HG02571 (cell line): ENCODE measurements at regions not wholly inside any gene's neighbourhood (a gene's known extent, or its start where the extent isn't known, plus 50 kb on each side); places are given as distances from the start of the nearest gene placed in this dataset.
"Not testable (repeated sequence)": the region's sequence is repeated elsewhere in the genome, so short reads cannot be mapped to it uniquely, and the experiment has no call there.

ENCODE experiments used
- ATAC-seq: cut with Tn5 transposase; IDR thresholded peaks from one replicate; pipeline ENCODE4 v1.9.1; 2021; ENCODE audit warnings: mild to moderate bottlenecking, moderate library complexity; ENCODE audit not compliant: unreplicated experiment

DNA sequence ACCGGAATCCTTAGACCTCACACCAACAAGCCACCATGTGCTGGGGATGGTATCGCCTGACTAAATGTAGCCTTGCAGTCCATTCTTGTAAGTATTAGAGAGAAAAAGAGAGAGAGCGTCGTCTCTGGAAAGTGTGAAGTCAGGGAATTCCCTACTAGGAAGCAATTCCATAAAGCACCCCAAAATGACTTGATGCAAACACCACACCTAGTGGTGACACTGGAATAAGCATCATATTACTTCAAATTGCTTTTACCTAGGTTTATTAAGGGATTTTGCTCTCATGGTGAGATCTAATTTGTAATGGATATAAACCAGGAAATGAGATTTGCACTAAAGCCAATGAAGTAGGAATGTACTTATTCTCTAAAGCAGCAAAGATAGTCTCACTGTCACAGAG is 111.4 kb upstream of the METTL9 start:
- ATAC-seq: not testable (repeated sequence)

DNA sequence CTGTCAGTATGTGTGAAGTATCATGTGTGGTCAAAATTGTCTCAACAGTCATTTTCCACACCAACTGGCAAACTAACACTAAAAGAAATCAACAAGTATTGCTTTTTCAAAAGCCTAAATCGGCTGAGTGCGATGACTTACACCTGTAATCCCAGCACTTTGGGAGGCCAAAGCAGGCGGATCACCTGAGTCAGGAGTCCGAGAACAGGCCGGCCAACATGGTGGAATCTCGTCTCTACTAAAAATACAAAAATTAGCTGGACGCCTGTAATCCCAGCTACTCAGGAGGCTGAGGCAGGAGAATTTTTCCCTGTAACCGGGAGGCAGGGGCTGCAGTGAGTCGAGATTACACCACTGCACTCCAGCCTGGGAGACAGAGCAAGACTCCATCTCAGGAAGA is 100.3 kb upstream of the METTL9 start:
- not testable (repeated sequence) for ATAC-seq

DNA sequence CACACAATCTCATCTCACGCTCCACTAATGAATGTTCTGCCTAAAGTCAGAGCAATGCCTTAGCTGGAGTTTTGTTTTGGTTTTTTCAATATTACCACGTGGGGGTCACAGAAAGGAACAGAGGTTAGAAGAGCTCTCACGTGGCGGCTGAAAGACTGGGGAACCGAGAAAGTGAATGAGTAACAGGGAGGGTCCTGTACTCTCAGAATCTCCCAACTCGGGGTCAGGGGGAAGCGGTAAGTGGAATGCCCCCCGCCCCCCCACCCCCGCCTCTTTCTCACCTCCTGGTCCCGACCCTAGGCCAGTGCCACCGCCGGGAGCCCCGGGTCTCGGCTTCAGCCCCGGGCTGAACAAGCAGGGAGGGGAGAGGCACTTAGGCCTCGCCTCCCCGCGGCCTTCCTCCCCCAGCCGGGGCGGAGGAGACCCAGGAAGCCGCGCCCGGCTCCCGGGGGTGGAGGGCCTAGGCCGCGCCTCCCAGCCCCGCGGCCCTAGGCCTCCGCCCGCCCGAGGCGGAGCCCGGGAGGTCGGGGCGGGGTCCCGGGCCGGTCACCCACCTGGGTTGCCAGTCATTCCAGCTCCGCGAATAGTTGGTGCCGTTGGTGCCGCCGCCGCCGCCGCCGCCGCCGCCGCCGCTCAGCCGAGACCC is 98.0 kb upstream of the METTL9 start:
- peak; percentile 47 for ATAC-seq

GRCh38 chr16:21501869-21502667 is 97.3 kb upstream of the METTL9 start:
- ATAC-seq: peak; percentile 73

DNA sequence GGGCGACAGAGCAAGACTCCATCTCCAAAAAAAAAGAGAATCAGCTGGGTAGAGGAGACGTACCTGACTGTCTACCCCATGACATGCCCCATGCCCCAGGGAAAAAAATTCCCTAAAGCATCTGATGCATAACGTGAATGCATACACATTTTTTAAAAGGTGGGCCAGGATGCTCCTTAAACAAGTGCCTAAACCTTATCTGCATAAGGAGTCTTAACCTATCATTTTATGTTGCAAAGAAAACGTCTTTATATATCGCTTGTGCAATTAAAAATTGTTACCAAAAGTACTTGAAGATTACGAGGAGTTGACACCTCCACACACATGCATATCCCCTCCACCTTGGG is 95.8 kb upstream of the METTL9 start:
- not testable (repeated sequence) for ATAC-seq

DNA sequence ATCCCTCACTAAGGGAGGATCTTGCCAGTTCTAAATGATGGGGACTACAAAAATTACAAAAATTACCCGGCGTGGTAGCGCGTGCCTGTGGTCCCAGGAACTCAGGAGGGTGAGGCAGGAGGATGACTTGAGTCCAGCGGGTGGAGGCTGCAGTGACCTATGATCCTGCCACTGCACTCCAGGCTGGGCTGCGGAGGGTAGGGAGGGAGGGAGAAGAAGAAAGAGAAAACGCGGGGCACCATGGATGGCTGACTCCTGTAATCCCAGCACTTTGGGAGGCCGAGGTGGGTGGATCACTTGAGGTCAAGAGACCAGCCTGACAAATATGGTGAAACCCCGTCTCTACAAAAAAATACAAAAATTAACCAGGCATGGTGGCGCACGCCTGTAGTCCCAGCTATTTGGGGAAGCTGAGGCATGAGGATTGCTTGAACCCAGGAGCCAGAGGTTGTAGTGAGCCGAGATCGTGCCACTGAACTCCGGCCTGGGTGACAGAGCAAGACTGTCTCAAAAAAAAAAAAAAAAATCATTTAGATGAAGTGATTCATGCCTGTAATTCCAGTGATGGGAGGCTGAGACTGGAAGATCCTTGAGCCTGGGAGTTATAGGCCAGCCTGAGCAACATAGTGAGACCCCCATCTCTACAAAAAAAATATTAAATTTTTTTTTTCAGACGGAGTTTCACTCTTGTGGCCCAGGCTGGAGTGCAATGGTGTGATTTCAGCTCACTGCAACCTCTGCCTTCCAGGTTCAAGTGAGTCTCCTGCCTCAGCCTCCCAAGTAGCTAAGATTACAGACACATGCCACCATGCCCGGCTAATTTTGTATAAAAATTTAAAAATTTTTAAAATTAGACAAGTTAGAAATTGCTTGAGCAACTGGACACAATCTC is 95.2 kb upstream of the METTL9 start:
- ATAC-seq: not testable (repeated sequence)

GRCh38 chr16:21505751-21506520 is 93.4 kb upstream of the METTL9 start:
- ATAC-seq: not testable (repeated sequence)

DNA sequence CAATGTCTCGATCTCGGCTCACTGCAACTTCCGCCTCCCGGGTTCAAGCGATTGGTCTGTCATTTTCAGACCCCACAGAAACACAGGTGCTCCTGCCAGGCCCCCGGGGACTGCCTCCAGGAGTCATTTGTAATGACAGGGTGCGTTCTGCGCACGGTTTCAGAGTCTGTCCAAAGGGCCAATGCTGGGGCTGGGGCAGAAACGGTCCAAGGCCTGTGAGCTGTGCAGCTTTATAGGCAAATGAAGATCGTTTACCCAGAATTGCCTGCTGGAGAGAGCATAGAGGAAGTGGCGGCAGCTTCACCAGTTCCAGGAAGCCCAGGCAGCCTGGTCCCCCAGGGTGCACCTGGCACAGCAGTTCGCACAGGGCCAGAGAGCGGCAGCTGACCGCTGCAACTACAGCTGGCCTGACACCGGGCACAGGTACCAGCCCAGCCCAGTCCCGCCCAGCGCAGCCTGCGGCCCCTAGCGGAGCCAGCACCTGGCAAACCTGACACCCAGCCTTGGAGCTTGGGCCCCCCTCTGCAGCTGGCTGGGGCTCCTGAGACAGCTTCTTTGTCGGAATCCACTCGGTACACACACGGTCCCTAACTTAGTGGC is 92.4 kb upstream of the METTL9 start:
- ATAC-seq: peak; percentile 43

DNA sequence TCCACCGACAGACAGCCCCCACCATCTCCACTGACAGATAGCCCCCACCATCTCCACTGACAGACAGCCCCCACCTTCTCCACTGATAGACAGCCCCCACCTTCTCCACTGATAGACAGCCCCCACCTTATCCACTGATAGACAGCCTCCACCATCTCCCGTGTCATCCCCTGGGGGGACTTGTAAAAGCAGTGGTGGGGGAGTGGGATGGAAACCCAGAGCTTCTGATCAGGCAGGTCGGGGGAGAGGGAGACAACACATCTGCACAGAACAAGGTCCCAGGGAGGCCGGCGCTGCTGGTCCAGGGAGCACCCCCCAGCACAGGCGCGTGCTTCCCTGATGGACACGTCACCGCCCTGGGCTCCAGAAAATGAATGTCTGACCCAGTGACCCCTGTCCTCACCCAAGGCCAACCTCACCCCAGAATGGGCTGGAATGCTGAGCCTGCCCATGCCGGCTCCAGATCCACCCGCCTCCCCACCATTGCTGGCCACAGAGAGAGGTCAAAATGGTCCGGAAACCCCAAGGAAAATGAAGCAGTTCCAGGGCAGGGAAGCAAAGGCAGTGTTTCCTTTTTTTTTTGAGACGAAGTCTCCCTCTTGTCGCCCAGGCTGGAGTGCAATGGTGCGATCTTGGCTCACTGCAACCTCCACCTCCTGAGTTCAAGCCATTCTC is 91.6 kb upstream of the METTL9 start:
- not testable (repeated sequence) for ATAC-seq

GRCh38 chr16:21508661-21509436 is 90.5 kb upstream of the METTL9 start:
- ATAC-seq: not testable (repeated sequence)

- ATAC-seq: not testable (repeated sequence)
Observed at GRCh38 chr16:21509437-21510086, 89.8 kb upstream of the METTL9 start.

- ATAC-seq: not testable (repeated sequence)
Observed at GRCh38 chr16:21510869-21511255, 88.5 kb upstream of the METTL9 start.

DNA sequence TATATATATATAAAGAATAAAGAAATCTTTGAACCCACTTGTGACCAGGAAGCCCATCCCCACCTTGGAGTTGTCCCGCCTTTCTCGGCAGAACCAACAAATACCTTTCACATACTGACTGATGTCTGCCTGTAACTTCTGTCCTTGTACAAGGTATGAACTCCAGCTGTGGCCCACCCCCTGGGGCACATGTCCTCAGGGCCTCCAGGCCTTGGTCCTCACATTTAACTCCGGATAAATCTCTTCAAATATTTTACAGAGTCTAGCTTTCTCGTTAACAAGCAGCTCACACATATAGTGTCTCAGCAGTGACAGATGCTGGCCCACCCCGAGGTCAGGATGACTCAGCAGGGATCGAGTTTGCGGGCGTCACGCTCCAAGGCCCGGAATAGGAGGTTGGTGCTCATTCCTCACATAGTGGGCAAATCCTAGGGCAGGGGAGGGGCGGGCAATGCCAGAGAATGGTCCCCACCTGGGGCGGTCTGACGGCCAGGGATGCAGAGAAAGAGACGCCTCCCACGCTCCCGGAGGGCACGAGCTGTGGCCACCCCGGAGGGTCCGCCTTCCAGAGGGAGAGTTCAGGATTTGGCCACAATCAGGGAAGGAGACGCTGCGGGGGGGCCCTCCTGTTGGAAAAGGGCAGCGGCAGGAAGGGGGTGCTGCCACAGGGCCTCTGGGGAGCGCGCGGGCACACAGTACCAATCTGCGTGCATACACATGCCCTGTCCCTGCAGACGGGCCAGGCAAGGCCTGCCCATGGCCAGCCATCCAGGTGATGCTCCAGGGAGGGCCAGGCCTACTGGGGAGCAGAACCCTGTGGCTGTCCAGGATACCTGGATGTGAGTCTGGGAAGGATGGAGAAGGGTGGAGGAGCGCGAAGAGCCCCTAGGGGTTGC is 87.8 kb upstream of the METTL9 start:
- not testable (repeated sequence) for ATAC-seq

DNA sequence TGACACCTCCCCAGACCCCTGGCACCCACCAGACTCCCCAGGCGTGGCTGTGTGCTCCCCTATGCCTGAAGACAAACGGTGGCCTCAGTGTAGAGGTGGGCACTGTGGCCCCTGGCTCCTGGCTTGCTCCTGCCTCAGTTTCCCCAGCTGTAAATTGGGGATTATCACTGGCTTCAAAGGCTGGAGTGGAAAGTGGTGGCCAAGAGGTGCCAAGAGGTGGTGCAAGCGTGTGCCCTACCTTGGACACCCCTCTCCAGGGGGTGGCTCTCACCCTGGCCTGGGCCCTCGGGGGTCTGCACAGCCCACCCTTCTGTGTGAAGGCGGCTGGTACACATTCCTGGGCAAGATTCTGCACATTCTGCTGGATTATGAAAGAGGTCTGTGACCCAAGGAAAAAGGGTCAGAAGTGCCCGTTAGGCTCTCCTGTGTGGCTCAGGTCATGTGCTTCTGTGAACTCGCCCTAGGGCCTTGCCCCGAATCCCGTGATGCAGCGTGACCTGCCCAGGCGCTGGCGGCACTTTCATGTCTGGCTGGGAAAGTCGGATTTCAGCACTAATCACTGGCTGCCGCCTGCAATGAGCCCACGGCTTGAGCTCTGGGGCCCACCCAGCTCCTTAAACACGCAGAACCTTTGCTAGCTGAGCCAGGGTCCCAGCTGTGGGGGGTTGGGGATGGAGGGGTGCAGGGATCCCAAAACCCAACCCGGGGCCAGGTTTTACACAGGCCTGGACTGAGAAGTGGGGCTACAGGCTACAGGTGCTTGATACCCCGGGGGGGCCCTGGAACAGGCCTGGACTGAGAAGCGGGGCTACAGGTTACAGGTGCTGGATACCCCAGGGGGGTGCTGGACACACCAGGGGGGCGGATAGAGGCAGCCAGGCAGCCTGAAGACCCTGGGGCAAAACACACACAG is 86.8 kb upstream of the METTL9 start:
- not testable (repeated sequence) for ATAC-seq

GRCh38 chr16:21513337-21513741 is 86.0 kb upstream of the METTL9 start:
- not testable (repeated sequence) for ATAC-seq

GRCh38 chr16:21513812-21514473 is 85.4 kb upstream of the METTL9 start:
- not testable (repeated sequence) for ATAC-seq
